H1 (cell line): ENCODE measurements at regions not wholly inside any gene's neighbourhood (a gene's known extent, or its start where the extent isn't known, plus 50 kb on each side); places are given as distances from the start of the nearest gene placed in this dataset.

Source experiments
- CTCF ChIA-PET: fragments of 300-600 bp; sonication (Branson Sonifier 250); formaldehyde crosslinking; loops from one replicate; lab custom pipeline; 2021; ENCODE audit not compliant: partially characterized antibody; lab: Charles Lee
- POLR2A ChIA-PET: fragments of 300-600 bp; sonication (Branson Sonifier 250); formaldehyde crosslinking; loops from one replicate; lab custom pipeline; 2021; ENCODE audit warnings: inconsistent platforms; ENCODE audit not compliant: partially characterized antibody; lab: Charles Lee
- DNase-seq, 2 experiments: peaks; one replicate each; pipeline versions ENCODE4 v3.0.0 to v3.0.0-alpha.2; 2010 to 2022; ENCODE audit warnings: low spot score in 2 of 2, low read depth in 1 of 2, mixed read lengths in 1 of 2
- FAIRE-seq: peaks from 2 replicates; lab custom pipeline; 2011; peaks lifted over from hg19 to GRCh38; lab: Jason Lieb, UNC
- H2AFZ ChIP-seq: 2 replicates; pipeline ENCODE4 v1.8.1; 2012; ENCODE audit warnings: low read length, inconsistent platforms
- H2AK5ac ChIP-seq: 2 replicates; pipeline ENCODE4 v1.6.1; 2013; ENCODE audit warnings: low read depth, low read length
- H2BK120ac ChIP-seq: replicated peaks from 2 replicates; pipeline ENCODE3; 2013; ENCODE audit warnings: low read depth, low read length, inconsistent platforms
- H2BK12ac ChIP-seq: 2 replicates; pipeline ENCODE4 v1.6.1; 2013; ENCODE audit warnings: low read depth, low read length
- H2BK15ac ChIP-seq: 2 replicates; pipeline ENCODE4 v1.6.1; 2013; ENCODE audit warnings: low read length
- H2BK20ac ChIP-seq: 2 replicates; pipeline ENCODE4 v1.6.1; 2013; ENCODE audit warnings: low read length
- H2BK5ac ChIP-seq: 2 replicates; pipeline ENCODE4 v1.6.1; 2013; ENCODE audit warnings: low read depth, low read length
- H3K14ac ChIP-seq: 2 replicates; pipeline ENCODE4 v1.6.1; 2013; ENCODE audit warnings: inconsistent platforms; ENCODE audit not compliant: insufficient read length
- H3K18ac ChIP-seq: 2 replicates; pipeline ENCODE4 v1.6.1; 2013; ENCODE audit warnings: low read length; ENCODE audit errors: extremely low read depth
- H3K23ac ChIP-seq: 2 replicates; pipeline ENCODE4 v1.6.1; 2013; ENCODE audit warnings: inconsistent platforms; ENCODE audit not compliant: insufficient read length
- H3K23me2 ChIP-seq: 2 replicates; pipeline ENCODE4 v1.6.1; 2013; ENCODE audit warnings: low read depth, low read length
- H3K27ac ChIP-seq: 2 replicates; pipeline ENCODE4 v1.6.1; 2011; ENCODE audit warnings: low read depth, low read length, inconsistent platforms
- H3K27me3 ChIP-seq, 4 experiments: replicated peaks in 1 of 4; 1 replicate in 1 of 4; 2 replicates in 3 of 4; pipeline versions ENCODE4 v1.6.1 to v1.8.1; 2011 to 2013; ENCODE audit warnings: low read length in 3 of 4, mild to moderate bottlenecking in 3 of 4, inconsistent platforms in 2 of 4, mixed read lengths in 2 of 4, moderate library complexity in 1 of 4; ENCODE audit not compliant: control insufficient read depth in 3 of 4, insufficient read depth in 3 of 4; ENCODE audit errors: extremely low read depth in 1 of 4
- H3K36me3 ChIP-seq, 4 experiments: 2 replicates each; pipeline versions ENCODE4 v1.6.1 to v1.8.1; 2011 to 2013; ENCODE audit warnings: mild to moderate bottlenecking in 4 of 4, low read length in 3 of 4, moderate library complexity in 2 of 4, control low read depth in 1 of 4, inconsistent platforms in 1 of 4; ENCODE audit not compliant: insufficient read depth in 4 of 4, control insufficient read depth in 2 of 4
- H3K4ac ChIP-seq: replicated peaks from 2 replicates; pipeline ENCODE3; 2013; ENCODE audit warnings: low read length, low read depth, mixed read lengths, inconsistent platforms; ENCODE audit not compliant: insufficient read length
- H3K4me1 ChIP-seq, 4 experiments: replicated peaks in 1 of 4; 1 replicate in 1 of 4; 2 replicates in 3 of 4; pipeline versions ENCODE4 v1.6.1 to v1.8.1; 2011 to 2013; ENCODE audit warnings: low read length in 3 of 4, inconsistent platforms in 2 of 4, mixed read lengths in 1 of 4; ENCODE audit not compliant: insufficient read depth in 4 of 4, control insufficient read depth in 3 of 4
- H3K4me2 ChIP-seq, 2 experiments: 2 replicates each; pipeline versions ENCODE4 v1.6.1 to v1.8.1; 2011 to 2013; ENCODE audit warnings: low read depth in 2 of 2, low read length in 2 of 2, control low read depth in 1 of 2, inconsistent platforms in 1 of 2, mild to moderate bottlenecking in 1 of 2; ENCODE audit not compliant: insufficient read depth in 1 of 2
- H3K4me3 ChIP-seq, 4 experiments: fragments of 200-600, 300-600 bp in 1 of 4; sonication (generic), shearing (Covaris generic), sonication (Bioruptor Twin) in 1 of 4; 2 replicates each; pipeline versions ENCODE4 v1.5.1 to v1.8.1; 2011 to 2016; ENCODE audit warnings: low read length in 4 of 4, low read depth in 3 of 4, control low read depth in 2 of 4, inconsistent platforms in 2 of 4, mild to moderate bottlenecking in 2 of 4, mixed read lengths in 1 of 4, moderate library complexity in 1 of 4; ENCODE audit not compliant: insufficient read depth in 2 of 4; ENCODE audit errors: extremely low read depth in 1 of 4
- H3K56ac ChIP-seq: replicated peaks from 2 replicates; pipeline ENCODE3; 2013; ENCODE audit warnings: low read depth, mild to moderate bottlenecking, mixed read lengths, low read length, inconsistent platforms; ENCODE audit not compliant: insufficient read length
- H3K79me1 ChIP-seq: 2 replicates; pipeline ENCODE4 v1.6.1; 2013; ENCODE audit warnings: low read depth, low read length, control low read depth
- H3K79me2 ChIP-seq, 2 experiments: 2 replicates each; pipeline versions ENCODE4 v1.6.1 to v1.8.1; 2012 to 2013; ENCODE audit warnings: low read length in 2 of 2, mild to moderate bottlenecking in 2 of 2, inconsistent platforms in 1 of 2; ENCODE audit not compliant: insufficient read depth in 2 of 2, control insufficient read depth in 1 of 2
- H3K9ac ChIP-seq, 4 experiments: replicated peaks in 1 of 4; 1 replicate in 1 of 4; 2 replicates in 3 of 4; pipeline versions ENCODE4 v1.6.1 to v1.8.1; 2011 to 2013; ENCODE audit warnings: low read depth in 3 of 4, low read length in 3 of 4, control low read depth in 2 of 4, mild to moderate bottlenecking in 2 of 4, moderate library complexity in 2 of 4, inconsistent platforms in 1 of 4; ENCODE audit errors: extremely low read depth in 1 of 4
- H3K9me3 ChIP-seq, 2 experiments: 2 replicates each; pipeline versions ENCODE4 v1.6.1 to v1.8.1; 2012 to 2013; ENCODE audit warnings: mild to moderate bottlenecking in 2 of 2, moderate library complexity in 2 of 2, control low read depth in 1 of 2, inconsistent platforms in 1 of 2, low read depth in 1 of 2, low read length in 1 of 2, mixed read lengths in 1 of 2; ENCODE audit not compliant: insufficient read depth in 2 of 2
- H4K20me1 ChIP-seq, 2 experiments: replicated peaks in 1 of 2; 2 replicates each; pipeline versions ENCODE3 to v1.8.1; 2011 to 2013; ENCODE audit warnings: inconsistent platforms in 2 of 2, low read length in 2 of 2, mild to moderate bottlenecking in 1 of 2; ENCODE audit not compliant: insufficient read depth in 2 of 2, control insufficient read depth in 1 of 2
- H4K5ac ChIP-seq: 2 replicates; pipeline ENCODE4 v1.6.1; 2013; ENCODE audit warnings: low read length, low read depth, mixed read lengths, inconsistent platforms; ENCODE audit not compliant: insufficient read length
- H4K8ac ChIP-seq: 2 replicates; pipeline ENCODE4 v1.8.0; 2013; ENCODE audit warnings: mild to moderate bottlenecking, moderate library complexity, low read length, inconsistent platforms; ENCODE audit not compliant: insufficient read depth; ENCODE audit errors: extremely low read depth
- H4K91ac ChIP-seq: replicated peaks from 2 replicates; pipeline ENCODE3; 2013; ENCODE audit warnings: low read length, mixed read lengths, inconsistent platforms; ENCODE audit not compliant: insufficient read length
- BCL11A ChIP-seq, 2 experiments: IDR thresholded peaks; one replicate each; pipeline ENCODE4 v1.6.1; 2011; ENCODE audit warnings: low read depth in 2 of 2, low read length in 2 of 2, mild to moderate bottlenecking in 2 of 2
- CREB1 ChIP-seq: IDR thresholded peaks from 2 replicates; pipeline ENCODE4 v1.6.1; 2012; ENCODE audit warnings: inconsistent platforms
- E2F6 ChIP-seq: IDR thresholded peaks from 2 replicates; pipeline ENCODE4 v1.6.1; 2012; ENCODE audit warnings: inconsistent platforms
- EGR1 ChIP-seq: IDR thresholded peaks from 2 replicates; pipeline ENCODE4 v1.6.1; 2011; ENCODE audit warnings: low read depth, low read length, borderline replicate concordance
- EZH2 ChIP-seq: fragments of 200-600 bp; sonication (generic); IDR thresholded peaks from 2 replicates; pipeline ENCODE4 v1.7.1; 2012; ENCODE audit warnings: low read depth, mild to moderate bottlenecking, moderate library complexity, low read length, inconsistent platforms; ENCODE audit not compliant: severe bottlenecking
- JUN ChIP-seq: IDR thresholded peaks from 2 replicates; pipeline ENCODE4 v1.6.1; 2011; ENCODE audit warnings: low read depth, mild to moderate bottlenecking, improper control_type of control experiment, low read length
- JUND ChIP-seq: IDR thresholded peaks from 2 replicates; pipeline ENCODE4 v1.6.1; 2011; ENCODE audit warnings: mild to moderate bottlenecking, improper control_type of control experiment, low read length
- KDM4A ChIP-seq: IDR thresholded peaks from one replicate; pipeline ENCODE4 v1.7.1; 2012; ENCODE audit warnings: low read depth, mild to moderate bottlenecking, moderate library complexity, low read length, inconsistent platforms; ENCODE audit not compliant: severe bottlenecking
- POLR2A ChIP-seq, 2 experiments: IDR thresholded peaks; 1 replicate in 1 of 2; 2 replicates in 1 of 2; pipeline ENCODE4 v1.6.1; 2011; ENCODE audit warnings: low read depth in 2 of 2, low read length in 2 of 2, mild to moderate bottlenecking in 2 of 2; ENCODE audit errors: control extremely low read depth in 1 of 2
- RFX5 ChIP-seq: IDR thresholded peaks from 2 replicates; pipeline ENCODE4 v1.6.1; 2011; ENCODE audit warnings: low read depth, low read length, improper control_type of control experiment, borderline replicate concordance
- SAP30 ChIP-seq: fragments of 300-600 bp; sonication (generic); IDR thresholded peaks from 2 replicates; pipeline ENCODE4 v1.7.1; 2012; ENCODE audit warnings: low read length, moderate library complexity, mild to moderate bottlenecking, inconsistent platforms; ENCODE audit not compliant: insufficient read depth, insufficient replicate concordance
- SRF ChIP-seq: IDR thresholded peaks from 2 replicates; pipeline ENCODE4 v1.6.1; 2011; ENCODE audit warnings: mild to moderate bottlenecking, low read depth, low read length, moderate library complexity
- TBP ChIP-seq: IDR thresholded peaks from 2 replicates; pipeline ENCODE4 v1.6.1; 2011; ENCODE audit warnings: low read depth, low read length, improper control_type of control experiment
- USF2 ChIP-seq: IDR thresholded peaks from 2 replicates; pipeline ENCODE4 v1.6.1; 2011; ENCODE audit warnings: low read length, improper control_type of control experiment
- ZNF274 ChIP-seq: IDR thresholded peaks from 2 replicates; pipeline ENCODE4 v1.7.0; 2012; ENCODE audit warnings: low read length, borderline replicate concordance; ENCODE audit errors: extremely low read depth
- WGBS, 2 experiments: shearing (Covaris generic) in 1 of 2; methylation state at CpG; one replicate each; pipeline versions ENCODE4 v1.1.6 to v1.1.7; 2013 to 2015; ENCODE audit warnings: low lambda C conversion rate in 2 of 2, mixed read lengths in 2 of 2, inconsistent platforms in 1 of 2, low coverage in 1 of 2, missing lambda C conversion rate in 1 of 2; ENCODE audit not compliant: insufficient replicate concordance in 2 of 2, insufficient coverage in 1 of 2, insufficient read length in 1 of 2; ENCODE audit errors: extremely low coverage in 1 of 2, missing lambda C conversion rate in 1 of 2; 5-methylcytosine and 5-hydroxymethylcytosine counted together

- H2BK5ac ChIP-seq, result no peak overlapping the region
- no peak overlapping the region for H4K91ac ChIP-seq
- H3K4ac ChIP-seq, result no peak overlapping the region
- H2BK15ac ChIP-seq, result no peak overlapping the region
- no peak overlapping the region for H3K27ac ChIP-seq
- DNase-seq (no peak), FAIRE-seq (no peak)
- H2AK5ac ChIP-seq, result no peak overlapping the region
- no peak overlapping the region for H3K56ac ChIP-seq
- WGBS, 2 experiments, result 86% methylated on average over 1 of the region's 1 CpG; no CpG with 5 or more reads in 1 of the 2 experiments
- no peaks in the 10 kb centered on the region for H3K79me2 ChIP-seq
- ChIA-PET CTCF (no interaction called here), POLR2A (no interaction called here)
- no peak overlapping the region for H2BK20ac ChIP-seq
- no peak overlapping the region for H3K4me2 ChIP-seq
- no peak overlapping the region for H2BK120ac ChIP-seq
- no peak overlapping the region for H3K14ac ChIP-seq
- H3K9me3 ChIP-seq, result no peaks in the 10 kb centered on the region
- no peak overlapping the region for H4K5ac ChIP-seq
- H2AFZ ChIP-seq, result no peak overlapping the region
- no peaks in the 10 kb centered on the region for H3K4me1 ChIP-seq
- no peak overlapping the region for H3K4me3 ChIP-seq
- H3K23me2 ChIP-seq, result no peaks in the 10 kb centered on the region
- H3K18ac ChIP-seq, result no peak overlapping the region
- H3K9ac ChIP-seq, result no peak overlapping the region
- H4K8ac ChIP-seq, result no peak overlapping the region
- H3K23ac ChIP-seq, result no peak overlapping the region
- H3K27me3 ChIP-seq, result no peaks in the 10 kb centered on the region
- H3K79me1 ChIP-seq, result no peaks in the 10 kb centered on the region
- H2BK12ac ChIP-seq, result no peak overlapping the region
- no peaks in the 10 kb centered on the region for H3K36me3 ChIP-seq
- no peaks in the 10 kb centered on the region for H4K20me1 ChIP-seq
- TF ChIP-seq BCL11A (IDR thresholded peaks at IDR 0.05; ENCODE audit: low read depth in 2 of 2, low read length in 2 of 2) (no peak), SRF (no peak), EZH2 (no peak), CREB1 (no peak), JUN (no peak), EGR1 (no peak), KDM4A (no peak), JUND (no peak), TBP (no peak), ZNF274 (no peak), POLR2A (IDR thresholded peaks at IDR 0.05; ENCODE audit: control extremely low read depth in 1 of 2, low read depth in 2 of 2, low read length in 2 of 2) (no peak), E2F6 (no peak), RFX5 (no peak), SAP30 (no peak), USF2 (no peak)
These were observed 305.9 kb upstream of the ANO3 start for GRCh38 chr11:26026078-26026477.
